Central memory CD8-positive, alpha-beta T cell (primary cell): ENCODE measurements at regions not wholly inside any gene's neighbourhood (a gene's known extent, or its start where the extent isn't known, plus 50 kb on each side); places are given as distances from the start of the nearest gene placed in this dataset.

Experiments used
- ATAC-seq: fragments of 150-1000 bp; cut with Tn5 transposase; replicated peaks from 2 replicates; pipeline ENCODE4 v1.10.0; 2022; ENCODE audit warnings: mild to moderate bottlenecking, moderate FRiP score, moderate number of reproducible peaks; ENCODE audit not compliant: poor library complexity, severe bottlenecking; ENCODE audit errors: extremely low read depth
- DNase-seq, 2 donors: peaks; one replicate each; pipeline ENCODE4 v3.0.0; 2021; ENCODE audit warnings: low spot score in 2 of 2
- H3K27ac Mint-ChIP-seq: one replicate; pipeline ENCODE4 v1.8.0; 2022; ENCODE audit warnings: low read depth, mild to moderate bottlenecking, moderate library complexity, mixed read lengths
- H3K27me3 Mint-ChIP-seq: one replicate; pipeline ENCODE4 v1.8.0; 2022; ENCODE audit warnings: mixed read lengths
- H3K36me3 Mint-ChIP-seq: one replicate; pipeline ENCODE4 v1.8.0; 2022; ENCODE audit warnings: mild to moderate bottlenecking, moderate library complexity, mixed read lengths; ENCODE audit not compliant: insufficient read depth
- H3K4me1 Mint-ChIP-seq: one replicate; pipeline ENCODE4 v1.8.0; 2022; ENCODE audit warnings: mixed read lengths
- H3K4me3 Mint-ChIP-seq: one replicate; pipeline ENCODE4 v1.8.0; 2022; ENCODE audit warnings: mild to moderate bottlenecking, moderate library complexity, mixed read lengths
- H3K9me3 Mint-ChIP-seq: one replicate; pipeline ENCODE4 v1.8.0; 2022; ENCODE audit warnings: mixed read lengths

DNA sequence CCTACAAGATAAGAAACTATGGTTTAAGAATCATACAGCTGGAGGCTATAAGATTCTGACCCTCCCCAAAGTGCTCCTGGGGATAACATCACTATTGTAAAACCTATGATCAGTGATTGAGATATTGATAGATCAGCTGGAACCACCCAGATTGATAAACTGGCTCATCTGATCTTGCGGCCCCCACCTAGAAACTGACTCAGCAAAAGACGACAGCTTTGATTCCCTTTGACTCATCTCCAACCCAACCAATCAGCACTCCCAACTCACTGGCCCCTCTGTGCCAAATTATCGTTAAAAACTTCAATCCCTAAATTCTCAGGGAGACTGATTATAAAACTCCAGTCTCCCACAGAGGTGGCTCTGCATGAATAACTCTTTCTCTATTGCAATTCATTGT, 106.4 kb downstream of the SCP2D1 start:
- no peaks in the 10 kb centered on the region for H3K9me3 Mint-ChIP-seq
- H3K4me3 Mint-ChIP-seq: no peak overlapping the region
- no peaks in the 10 kb centered on the region for H3K4me1 Mint-ChIP-seq
- no peak overlapping the region for H3K27ac Mint-ChIP-seq
- ATAC-seq: no peak
- H3K27me3 Mint-ChIP-seq: peaks cover 21% of the 10 kb centered on the region
- no peaks in the 10 kb centered on the region for H3K36me3 Mint-ChIP-seq
- no peak for DNase-seq

DNA sequence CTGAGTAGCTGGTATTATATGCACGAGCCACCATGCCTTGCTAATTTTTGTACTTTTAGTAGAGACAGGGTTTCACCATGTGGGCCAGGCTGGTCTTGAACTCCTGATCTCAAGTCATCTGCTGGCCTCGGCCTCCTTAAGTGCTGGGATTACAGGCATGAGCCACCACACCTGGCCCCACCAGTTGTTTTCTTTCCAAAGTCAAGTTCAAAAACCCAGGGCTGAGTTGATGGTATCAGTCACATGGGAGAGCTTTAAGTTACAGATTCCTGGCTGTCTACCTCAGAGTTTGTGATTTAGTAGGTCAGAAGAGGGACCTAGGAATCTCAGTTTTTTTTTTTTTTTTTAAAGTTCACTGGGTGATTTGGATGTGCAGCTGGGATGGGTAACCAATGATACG, 107.7 kb downstream of the SCP2D1 start:
- Mint-ChIP-seq H3K9me3 (no peaks in the 10 kb centered on the region), H3K36me3 (no peaks in the 10 kb centered on the region), H3K27me3 (peaks cover 22% of the 10 kb centered on the region), H3K27ac (no peak overlapping the region), H3K4me3 (no peak overlapping the region), H3K4me1 (no peaks in the 10 kb centered on the region)
- no peak for DNase-seq
- no peak for ATAC-seq

GRCh38 chr20:18922251-18922650, 108.7 kb downstream of the SCP2D1 start:
- H3K27me3 Mint-ChIP-seq: peaks cover 22% of the 10 kb centered on the region
- DNase-seq (no peak), ATAC-seq (no peak)
- H3K9me3 Mint-ChIP-seq: peaks cover 4% of the 10 kb centered on the region
- no peaks in the 10 kb centered on the region for H3K4me1 Mint-ChIP-seq
- H3K36me3 Mint-ChIP-seq: no peaks in the 10 kb centered on the region
- H3K27ac Mint-ChIP-seq: no peak overlapping the region
- no peak overlapping the region for H3K4me3 Mint-ChIP-seq

- peaks cover 22% of the 10 kb centered on the region for H3K27me3 Mint-ChIP-seq
- DNase-seq: no peak
- H3K9me3 Mint-ChIP-seq: peaks cover 4% of the 10 kb centered on the region
- no peak overlapping the region for H3K27ac Mint-ChIP-seq
- H3K4me3 Mint-ChIP-seq: no peak overlapping the region
- no peaks in the 10 kb centered on the region for H3K36me3 Mint-ChIP-seq
- ATAC-seq: no peak
- H3K4me1 Mint-ChIP-seq: no peaks in the 10 kb centered on the region
Observed at GRCh38 chr20:18922898-18923297, 109.3 kb downstream of the SCP2D1 start.

- ATAC-seq (no peak), DNase-seq (no peak)
- H3K27me3 Mint-ChIP-seq: peaks cover 22% of the 10 kb centered on the region
- no peak overlapping the region for H3K27ac Mint-ChIP-seq
- no peaks in the 10 kb centered on the region for H3K4me1 Mint-ChIP-seq
- no peaks in the 10 kb centered on the region for H3K36me3 Mint-ChIP-seq
- peaks cover 4% of the 10 kb centered on the region for H3K9me3 Mint-ChIP-seq
- no peak overlapping the region for H3K4me3 Mint-ChIP-seq
Observed at GRCh38 chr20:18926965-18927364, 113.4 kb downstream of the SCP2D1 start.

GRCh38 chr20:18928626-18929025, 115.0 kb downstream of the SCP2D1 start:
- no peaks in the 10 kb centered on the region for H3K36me3 Mint-ChIP-seq
- no peak for DNase-seq
- H3K4me1 Mint-ChIP-seq: no peaks in the 10 kb centered on the region
- ATAC-seq: no peak
- peaks cover 15% of the 10 kb centered on the region for H3K27me3 Mint-ChIP-seq
- H3K9me3 Mint-ChIP-seq: peaks cover 4% of the 10 kb centered on the region
- no peak overlapping the region for H3K4me3 Mint-ChIP-seq
- no peak overlapping the region for H3K27ac Mint-ChIP-seq

- H3K27me3 Mint-ChIP-seq: peaks cover 3% of the 10 kb centered on the region
- H3K4me3 Mint-ChIP-seq: no peak overlapping the region
- peaks cover 4% of the 10 kb centered on the region for H3K9me3 Mint-ChIP-seq
- no peak overlapping the region for H3K27ac Mint-ChIP-seq
- ATAC-seq (no peak), DNase-seq (no peak)
- no peaks in the 10 kb centered on the region for H3K4me1 Mint-ChIP-seq
- H3K36me3 Mint-ChIP-seq: no peaks in the 10 kb centered on the region
Observed at GRCh38 chr20:18929800-18930199, 116.2 kb downstream of the SCP2D1 start.

GRCh38 chr20:18943542-18943941, 130.0 kb downstream of the SCP2D1 start:
- H3K4me3 Mint-ChIP-seq: no peak overlapping the region
- H3K27me3 Mint-ChIP-seq: peaks cover 52% of the 10 kb centered on the region
- H3K9me3 Mint-ChIP-seq: peaks cover 6% of the 10 kb centered on the region
- no peaks in the 10 kb centered on the region for H3K4me1 Mint-ChIP-seq
- no peak for DNase-seq
- ATAC-seq: no peak
- peaks cover 4% of the 10 kb centered on the region for H3K36me3 Mint-ChIP-seq
- H3K27ac Mint-ChIP-seq: no peak overlapping the region

- ATAC-seq (no peak), DNase-seq (no peak)
- Mint-ChIP-seq H3K27me3 (peaks cover 12% of the 10 kb centered on the region), H3K36me3 (no peaks in the 10 kb centered on the region), H3K9me3 (peaks cover 14% of the 10 kb centered on the region), H3K4me3 (no peak overlapping the region), H3K27ac (no peak overlapping the region), H3K4me1 (no peaks in the 10 kb centered on the region)
Observed at GRCh38 chr20:18956890-18957289, 143.3 kb downstream of the SCP2D1 start.

DNA sequence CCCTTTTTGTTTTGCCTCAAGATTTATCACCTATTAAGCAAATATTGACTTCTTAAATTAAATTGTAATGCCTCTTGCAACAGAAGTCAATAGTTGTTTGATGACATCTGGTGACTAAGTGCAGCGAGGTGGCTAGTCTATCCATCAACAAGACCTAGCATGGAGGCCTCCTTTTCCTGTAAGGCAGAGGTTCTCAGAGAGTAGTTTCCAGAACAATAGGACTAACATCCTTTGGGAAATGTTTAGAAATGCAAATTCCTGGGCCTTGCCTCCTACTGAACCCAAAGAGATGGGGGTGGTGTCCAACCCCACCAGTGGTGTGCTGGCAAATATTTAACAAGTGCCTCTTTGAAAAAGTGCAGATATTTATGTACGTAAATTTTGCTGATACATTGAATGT, 143.7 kb downstream of the SCP2D1 start:
- DNase-seq: no peak

GRCh38 chr20:18971121-18971520, 157.5 kb downstream of the SCP2D1 start:
- Mint-ChIP-seq H3K27me3 (peaks cover 4% of the 10 kb centered on the region), H3K9me3 (peaks cover 5% of the 10 kb centered on the region), H3K4me3 (no peak overlapping the region), H3K27ac (no peak overlapping the region), H3K36me3 (no peaks in the 10 kb centered on the region), H3K4me1 (no peaks in the 10 kb centered on the region)
- DNase-seq: no peak
- no peak for ATAC-seq

More for the DNA sequence above, 143.7 kb downstream of the SCP2D1 start:
- Mint-ChIP-seq H3K9me3 (peaks cover 14% of the 10 kb centered on the region), H3K4me3 (no peak overlapping the region), H3K36me3 (no peaks in the 10 kb centered on the region), H3K27ac (no peak overlapping the region), H3K4me1 (no peaks in the 10 kb centered on the region), H3K27me3 (peaks cover 12% of the 10 kb centered on the region)
- ATAC-seq: no peak

DNA sequence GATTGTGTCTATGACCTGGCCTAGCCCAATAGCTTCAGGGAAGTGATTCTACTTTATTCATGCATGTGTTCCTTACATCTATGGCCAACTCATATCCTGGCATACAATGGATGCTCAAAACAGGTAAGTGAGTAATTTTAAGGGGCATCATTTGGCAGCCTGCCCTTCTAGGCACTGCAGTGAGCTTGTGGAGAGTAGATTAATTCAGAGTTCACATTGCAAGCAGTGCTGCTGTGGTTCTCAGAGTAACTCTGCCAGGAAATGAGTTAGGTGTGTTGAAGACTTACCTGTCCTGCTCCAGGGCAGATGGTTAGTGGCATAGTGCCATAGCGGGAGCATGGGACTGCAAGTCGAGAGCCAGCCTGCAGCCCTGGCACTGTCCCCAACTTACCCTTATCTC, 158.0 kb downstream of the SCP2D1 start:
- Mint-ChIP-seq H3K27me3 (no peaks in the 10 kb centered on the region), H3K4me3 (no peak overlapping the region), H3K4me1 (no peaks in the 10 kb centered on the region), H3K9me3 (peaks cover 4% of the 10 kb centered on the region), H3K36me3 (no peaks in the 10 kb centered on the region), H3K27ac (no peak overlapping the region)
- ATAC-seq: no peak
- DNase-seq: no peak

- no peak overlapping the region for H3K4me3 Mint-ChIP-seq
- no peaks in the 10 kb centered on the region for H3K36me3 Mint-ChIP-seq
- H3K4me1 Mint-ChIP-seq: no peaks in the 10 kb centered on the region
- ATAC-seq (no peak), DNase-seq (no peak)
- H3K9me3 Mint-ChIP-seq: no peaks in the 10 kb centered on the region
- H3K27me3 Mint-ChIP-seq: no peaks in the 10 kb centered on the region
- no peak overlapping the region for H3K27ac Mint-ChIP-seq
Observed at GRCh38 chr20:18972251-18972876, 158.8 kb downstream of the SCP2D1 start.
